ENCODE measurements at regions not wholly inside any gene's neighbourhood (a gene's known extent, or its start where the extent isn't known, plus 50 kb on each side); places are given as distances from the start of the nearest gene placed in this dataset.

GRCh38 chr11:69587454-69588090 lies 53.4 kb upstream of the CCND1 start:
- TF ChIP-seq POLR2A (IDR thresholded peaks at IDR 0.05), result no peak
- TF ChIP-seq CTCF (IDR thresholded peaks at IDR 0.05), result no peak
- no peak for TF ChIP-seq EP300 (IDR thresholded peaks at IDR 0.05)
